ENCODE measurements at regions not wholly inside any gene's neighbourhood (a gene's known extent, or its start where the extent isn't known, plus 50 kb on each side); places are given as distances from the start of the nearest gene placed in this dataset.

DNA sequence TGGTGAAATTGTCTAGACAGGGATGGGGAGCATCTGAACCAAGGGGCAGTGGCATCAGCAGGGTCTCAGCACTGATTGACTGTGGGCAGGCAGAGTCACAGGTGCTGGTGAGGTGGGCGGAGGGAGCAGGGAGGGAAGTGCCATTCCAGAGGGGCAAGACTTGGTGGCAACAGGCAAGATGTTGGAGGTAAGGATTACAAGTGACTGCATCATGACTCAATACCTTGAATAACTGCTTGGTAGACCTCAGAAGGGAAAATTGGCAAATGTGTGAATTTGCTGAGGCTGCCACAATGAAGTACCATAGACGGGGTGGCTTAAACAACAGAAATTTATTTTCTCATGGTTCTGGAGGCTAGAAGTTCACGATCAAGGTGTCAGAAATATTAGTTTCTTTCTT, 419.1 kb downstream of the HS3ST3B1 start:
- Histone ChIP-seq H3K9me2 (ENCODE audit: insufficient read depth) (no peaks in the 10 kb centered on the region), H3K9me3 (ENCODE audit: control insufficient read depth in 1 of 2, insufficient read depth in 1 of 2, low read depth in 1 of 2, low read length in 2 of 2) (peaks cover 0 to 4% of the 10 kb centered on the region in 2 experiments; a peak in 1 of 4 replicates), H3K36me3 (ENCODE audit: control insufficient read depth in 1 of 2, insufficient read depth in 2 of 2, low read length in 2 of 2) (no peaks in the 10 kb centered on the region), H4K20me1 (ENCODE audit: insufficient read depth) (no peaks in the 10 kb centered on the region), H3K79me2 (ENCODE audit: insufficient read depth, low read length) (no peaks in the 10 kb centered on the region), H3K4me3 (replicated peaks in 1 of 2; ENCODE audit: low read depth in 1 of 2, low read length in 2 of 2) (no peak overlapping the region), H3K27me3 (ENCODE audit: insufficient read depth, low read length) (no peaks in the 10 kb centered on the region), H3K27ac (ENCODE audit: low read depth, low read length) (no peak overlapping the region), H3K4me2 (ENCODE audit: low read length) (no peak overlapping the region), H3K9ac (ENCODE audit: low read length) (no peak overlapping the region), H2AFZ (ENCODE audit: low read depth, low read length, poor library complexity, severe bottlenecking) (no peak overlapping the region), H3K4me1 (ENCODE audit: control insufficient read depth in 1 of 2, insufficient read depth in 2 of 2, low read length in 2 of 2) (no peaks in the 10 kb centered on the region)
- ChIA-PET CTCF (no interaction called here), RAD21 (ENCODE audit: low non-redundant PET in 1 of 2, low total read pairs in 2 of 2, uncharacterized antibody in 2 of 2, unreplicated experiment in 2 of 2) (no interaction called here), POLR2A (no interaction called here)
- no peak for DNase-seq (ENCODE audit: low read depth, low spot score)
- TF ChIP-seq CBX3 (IDR thresholded peaks at IDR 0.05; ENCODE audit: low read depth), result no peak
- no peak for TF ChIP-seq FOSL1 (IDR thresholded peaks at IDR 0.05; ENCODE audit: low read depth)
- TF ChIP-seq, protein P1, sequence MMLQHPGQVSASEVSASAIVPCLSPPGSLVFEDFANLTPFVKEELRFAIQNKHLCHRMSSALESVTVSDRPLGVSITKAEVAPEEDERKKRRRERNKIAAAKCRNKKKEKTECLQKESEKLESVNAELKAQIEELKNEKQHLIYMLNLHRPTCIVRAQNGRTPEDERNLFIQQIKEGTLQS (IDR thresholded peaks at IDR 0.05), result no peak
- no peak for TF ChIP-seq RAD21 (IDR thresholded peaks at IDR 0.05; ENCODE audit: low read depth)
- TF ChIP-seq, protein P2, sequence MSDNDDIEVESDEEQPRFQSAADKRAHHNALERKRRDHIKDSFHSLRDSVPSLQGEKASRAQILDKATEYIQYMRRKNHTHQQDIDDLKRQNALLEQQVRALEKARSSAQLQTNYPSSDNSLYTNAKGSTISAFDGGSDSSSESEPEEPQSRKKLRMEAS (IDR thresholded peaks at IDR 0.05), result no peak
- no peak for TF ChIP-seq ZNF274 (IDR thresholded peaks at IDR 0.05; ENCODE audit: low read depth, low read length)
- no peak for TF ChIP-seq ELF1 (IDR thresholded peaks at IDR 0.05; ENCODE audit: borderline replicate concordance, low read depth)
- no peak for TF ChIP-seq TCF7L2 (IDR thresholded peaks at IDR 0.05; ENCODE audit: borderline replicate concordance, extremely low read depth, insufficient read depth, insufficient read length)
- TF ChIP-seq YY1 (IDR thresholded peaks at IDR 0.05; ENCODE audit: extremely low read depth, insufficient replicate concordance, low read depth, low read length), result no peak
- no TSS peak for BruUV-seq (replicated peaks)
- intact Hi-C loops (cut with micrococcal nuclease), result no loop called here
- ATAC-seq, result no peak

DNA sequence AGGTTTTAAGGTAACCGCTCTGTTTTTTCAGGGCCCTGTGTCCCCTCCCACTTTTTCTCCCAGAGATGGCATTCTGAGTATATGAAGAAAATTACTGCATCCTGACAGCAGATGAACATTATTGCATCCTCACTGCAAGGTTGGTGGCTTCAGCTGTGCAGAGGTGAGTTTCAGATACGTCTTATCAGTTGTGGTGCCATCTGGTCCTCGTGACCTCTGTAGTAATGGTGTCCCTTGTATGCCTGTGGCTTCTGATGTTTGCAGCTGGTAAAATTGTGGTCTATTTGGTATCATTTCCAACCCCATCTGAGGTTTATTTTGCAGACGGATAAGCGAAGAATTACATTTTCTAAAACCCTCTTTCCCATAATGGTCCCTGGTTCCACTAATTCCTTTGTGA, 417.0 kb downstream of the HS3ST3B1 start:
- intact Hi-C loops (cut with micrococcal nuclease), result no loop called here
- ChIA-PET POLR2A (no interaction called here), RAD21 (ENCODE audit: low non-redundant PET in 1 of 2, low total read pairs in 2 of 2, uncharacterized antibody in 2 of 2, unreplicated experiment in 2 of 2) (no interaction called here), CTCF (no interaction called here)
- TF ChIP-seq ZFX (IDR thresholded peaks at IDR 0.05) (no peak), YY1 (IDR thresholded peaks at IDR 0.05; ENCODE audit: extremely low read depth, insufficient replicate concordance, low read depth, low read length) (no peak), SRF (IDR thresholded peaks at IDR 0.05; ENCODE audit: low read depth) (no peak), TCF7L2 (IDR thresholded peaks at IDR 0.05; ENCODE audit: borderline replicate concordance, extremely low read depth, insufficient read depth, insufficient read length) (no peak), EZH2 (IDR thresholded peaks at IDR 0.05) (no peak), ELF1 (IDR thresholded peaks at IDR 0.05; ENCODE audit: borderline replicate concordance, low read depth) (no peak), POLR2A (IDR thresholded peaks at IDR 0.05; ENCODE audit: borderline replicate concordance, extremely low read depth, insufficient read depth, insufficient read length) (no peak)
- TF ChIP-seq, protein P3, sequence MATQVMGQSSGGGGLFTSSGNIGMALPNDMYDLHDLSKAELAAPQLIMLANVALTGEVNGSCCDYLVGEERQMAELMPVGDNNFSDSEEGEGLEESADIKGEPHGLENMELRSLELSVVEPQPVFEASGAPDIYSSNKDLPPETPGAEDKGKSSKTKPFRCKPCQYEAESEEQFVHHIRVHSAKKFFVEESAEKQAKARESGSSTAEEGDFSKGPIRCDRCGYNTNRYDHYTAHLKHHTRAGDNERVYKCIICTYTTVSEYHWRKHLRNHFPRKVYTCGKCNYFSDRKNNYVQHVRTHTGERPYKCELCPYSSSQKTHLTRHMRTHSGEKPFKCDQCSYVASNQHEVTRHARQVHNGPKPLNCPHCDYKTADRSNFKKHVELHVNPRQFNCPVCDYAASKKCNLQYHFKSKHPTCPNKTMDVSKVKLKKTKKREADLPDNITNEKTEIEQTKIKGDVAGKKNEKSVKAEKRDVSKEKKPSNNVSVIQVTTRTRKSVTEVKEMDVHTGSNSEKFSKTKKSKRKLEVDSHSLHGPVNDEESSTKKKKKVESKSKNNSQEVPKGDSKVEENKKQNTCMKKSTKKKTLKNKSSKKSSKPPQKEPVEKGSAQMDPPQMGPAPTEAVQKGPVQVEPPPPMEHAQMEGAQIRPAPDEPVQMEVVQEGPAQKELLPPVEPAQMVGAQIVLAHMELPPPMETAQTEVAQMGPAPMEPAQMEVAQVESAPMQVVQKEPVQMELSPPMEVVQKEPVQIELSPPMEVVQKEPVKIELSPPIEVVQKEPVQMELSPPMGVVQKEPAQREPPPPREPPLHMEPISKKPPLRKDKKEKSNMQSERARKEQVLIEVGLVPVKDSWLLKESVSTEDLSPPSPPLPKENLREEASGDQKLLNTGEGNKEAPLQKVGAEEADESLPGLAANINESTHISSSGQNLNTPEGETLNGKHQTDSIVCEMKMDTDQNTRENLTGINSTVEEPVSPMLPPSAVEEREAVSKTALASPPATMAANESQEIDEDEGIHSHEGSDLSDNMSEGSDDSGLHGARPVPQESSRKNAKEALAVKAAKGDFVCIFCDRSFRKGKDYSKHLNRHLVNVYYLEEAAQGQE (IDR thresholded peaks at IDR 0.05; ENCODE audit: low read depth), result no peak
- TF ChIP-seq, protein P1 (IDR thresholded peaks at IDR 0.05), result no peak
- Histone ChIP-seq H3K9me2 (ENCODE audit: insufficient read depth) (no peaks in the 10 kb centered on the region), H4K20me1 (ENCODE audit: insufficient read depth) (no peaks in the 10 kb centered on the region), H3K9ac (ENCODE audit: low read length) (no peak overlapping the region), H3K4me3 (replicated peaks in 1 of 2; ENCODE audit: low read depth in 1 of 2, low read length in 2 of 2) (no peak overlapping the region), H2AFZ (ENCODE audit: low read depth, low read length, poor library complexity, severe bottlenecking) (no peak overlapping the region), H3K9me3 (ENCODE audit: control insufficient read depth in 1 of 2, insufficient read depth in 1 of 2, low read depth in 1 of 2, low read length in 2 of 2) (peaks cover 0 to 4% of the 10 kb centered on the region in 2 experiments; a peak in 1 of 4 replicates), H3K4me2 (ENCODE audit: low read length) (no peak overlapping the region), H3K4me1 (ENCODE audit: control insufficient read depth in 1 of 2, insufficient read depth in 2 of 2, low read length in 2 of 2) (no peaks in the 10 kb centered on the region), H3K27ac (ENCODE audit: low read depth, low read length) (no peak overlapping the region), H3K36me3 (ENCODE audit: control insufficient read depth in 1 of 2, insufficient read depth in 2 of 2, low read length in 2 of 2) (no peaks in the 10 kb centered on the region), H3K27me3 (ENCODE audit: insufficient read depth, low read length) (no peaks in the 10 kb centered on the region), H3K79me2 (ENCODE audit: insufficient read depth, low read length) (no peaks in the 10 kb centered on the region)
- no TSS peak for BruUV-seq (replicated peaks)
- DNase-seq (ENCODE audit: low read depth, low spot score) (no peak), ATAC-seq (no peak)
